ENCODE measurements at regions not wholly inside any gene's neighbourhood (a gene's known extent, or its start where the extent isn't known, plus 50 kb on each side); places are given as distances from the start of the nearest gene placed in this dataset.
"Not testable (repeated sequence)": the region's sequence is repeated elsewhere in the genome, so short reads cannot be mapped to it uniquely, and the experiment has no call there.

GRCh38 chr5:27743383-27743979, 705.1 kb upstream of the CDH9 start:
- TF ChIP-seq, protein P1, sequence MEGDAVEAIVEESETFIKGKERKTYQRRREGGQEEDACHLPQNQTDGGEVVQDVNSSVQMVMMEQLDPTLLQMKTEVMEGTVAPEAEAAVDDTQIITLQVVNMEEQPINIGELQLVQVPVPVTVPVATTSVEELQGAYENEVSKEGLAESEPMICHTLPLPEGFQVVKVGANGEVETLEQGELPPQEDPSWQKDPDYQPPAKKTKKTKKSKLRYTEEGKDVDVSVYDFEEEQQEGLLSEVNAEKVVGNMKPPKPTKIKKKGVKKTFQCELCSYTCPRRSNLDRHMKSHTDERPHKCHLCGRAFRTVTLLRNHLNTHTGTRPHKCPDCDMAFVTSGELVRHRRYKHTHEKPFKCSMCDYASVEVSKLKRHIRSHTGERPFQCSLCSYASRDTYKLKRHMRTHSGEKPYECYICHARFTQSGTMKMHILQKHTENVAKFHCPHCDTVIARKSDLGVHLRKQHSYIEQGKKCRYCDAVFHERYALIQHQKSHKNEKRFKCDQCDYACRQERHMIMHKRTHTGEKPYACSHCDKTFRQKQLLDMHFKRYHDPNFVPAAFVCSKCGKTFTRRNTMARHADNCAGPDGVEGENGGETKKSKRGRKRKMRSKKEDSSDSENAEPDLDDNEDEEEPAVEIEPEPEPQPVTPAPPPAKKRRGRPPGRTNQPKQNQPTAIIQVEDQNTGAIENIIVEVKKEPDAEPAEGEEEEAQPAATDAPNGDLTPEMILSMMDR (IDR thresholded peaks at IDR 0.05; ENCODE audit: borderline replicate concordance, extremely low read depth, low read length, poor library complexity, severe bottlenecking): not testable (repeated sequence)
- not testable (repeated sequence) for TF ChIP-seq EZH2 (IDR thresholded peaks at IDR 0.05; ENCODE audit: borderline replicate concordance, low read depth, low read length, severe bottlenecking)

All from DND-41 (cell line).